ENCODE measurements at regions not wholly inside any gene's neighbourhood (a gene's known extent, or its start where the extent isn't known, plus 50 kb on each side); places are given as distances from the start of the nearest gene placed in this dataset.

- in situ Hi-C loops (cut with MboI; ENCODE audit: low sequenced_read_pairs in 4 of 4): no loop called here
- DNase-seq: no peak
These were observed 836.1 kb downstream of the CBLN2 start for GRCh38 chr18:71707985-71708500.

GRCh38 chr18:71707400-71707799 is 836.7 kb downstream of the CBLN2 start:
- ATAC-seq: no peak
- no peak for DNase-seq
- TF ChIP-seq CTCF (IDR thresholded peaks at IDR 0.05 in 4 of 5, conservative IDR thresholded peaks at IDR 0.05 in 1 of 5) (no peak), POLR2A (IDR thresholded peaks at IDR 0.05) (no peak)
- Histone ChIP-seq H3K9me3 (no peaks in the 10 kb centered on the region), H3K36me3 (no peaks in the 10 kb centered on the region), H3K27me3 (no peaks in the 10 kb centered on the region), H3K27ac (no peak overlapping the region), H3K4me3 (no peak overlapping the region), H3K4me1 (no peaks in the 10 kb centered on the region)
- intact Hi-C loops (cut with DNase I; ENCODE audit: low total_unique reads): no loop called here
- in situ Hi-C loops (cut with MboI; ENCODE audit: low sequenced_read_pairs in 4 of 4): no loop called here

More at GRCh38 chr18:71707985-71708500, 836.1 kb downstream of the CBLN2 start:
- Histone ChIP-seq H3K4me1 (no peaks in the 10 kb centered on the region), H3K36me3 (no peaks in the 10 kb centered on the region), H3K27me3 (no peaks in the 10 kb centered on the region), H3K9me3 (no peaks in the 10 kb centered on the region), H3K27ac (no peak overlapping the region), H3K4me3 (no peak overlapping the region)
- intact Hi-C loops (cut with DNase I; ENCODE audit: low total_unique reads): no loop called here
- ATAC-seq: no peak
- TF ChIP-seq POLR2A (IDR thresholded peaks at IDR 0.05) (no peak), CTCF (IDR thresholded peaks at IDR 0.05 in 4 of 5, conservative IDR thresholded peaks at IDR 0.05 in 1 of 5) (no peak)

GRCh38 chr18:71689416-71690160 is 854.6 kb downstream of the CBLN2 start:
- TF ChIP-seq CTCF (IDR thresholded peaks at IDR 0.05 in 4 of 5, conservative IDR thresholded peaks at IDR 0.05 in 1 of 5) (no peak), POLR2A (IDR thresholded peaks at IDR 0.05) (no peak)
- Histone ChIP-seq H3K4me3 (no peak overlapping the region), H3K27me3 (no peaks in the 10 kb centered on the region), H3K36me3 (no peaks in the 10 kb centered on the region), H3K4me1 (no peaks in the 10 kb centered on the region), H3K9me3 (no peaks in the 10 kb centered on the region), H3K27ac (no peak overlapping the region)
- DNase-seq: no peak
- in situ Hi-C loops (cut with MboI; ENCODE audit: low sequenced_read_pairs in 4 of 4) (loop anchor here in 1 of 4 donors (25.0 kb wide), 1 partner anchor 102 kb away; no protein-coding TSS in a partner anchor), intact Hi-C loops (cut with DNase I; ENCODE audit: low total_unique reads) (no loop called here)
- ATAC-seq: no peak

- no peak for TF ChIP-seq CTCF (IDR thresholded peaks at IDR 0.05 in 4 of 5, conservative IDR thresholded peaks at IDR 0.05 in 1 of 5)
- no peak for TF ChIP-seq POLR2A (IDR thresholded peaks at IDR 0.05)
- no peak overlapping the region for H3K4me3 ChIP-seq
- no peak overlapping the region for H3K27ac ChIP-seq
- no peaks in the 10 kb centered on the region for H3K27me3 ChIP-seq
- intact Hi-C loops (cut with DNase I; ENCODE audit: low total_unique reads): no loop called here
- no peaks in the 10 kb centered on the region for H3K9me3 ChIP-seq
- in situ Hi-C loops (cut with MboI; ENCODE audit: low sequenced_read_pairs in 4 of 4): loop anchor here in 1 of 4 donors (25.0 kb wide), 1 partner anchor 95 kb away; no protein-coding TSS in a partner anchor
- DNase-seq: no peak
- no peaks in the 10 kb centered on the region for H3K36me3 ChIP-seq
- H3K4me1 ChIP-seq: no peaks in the 10 kb centered on the region
- no peak for ATAC-seq
These were observed 861.6 kb downstream of the CBLN2 start for GRCh38 chr18:71682591-71682990.
